ENCODE measurements at regions not wholly inside any gene's neighbourhood (a gene's known extent, or its start where the extent isn't known, plus 50 kb on each side); places are given as distances from the start of the nearest gene placed in this dataset.

DNA sequence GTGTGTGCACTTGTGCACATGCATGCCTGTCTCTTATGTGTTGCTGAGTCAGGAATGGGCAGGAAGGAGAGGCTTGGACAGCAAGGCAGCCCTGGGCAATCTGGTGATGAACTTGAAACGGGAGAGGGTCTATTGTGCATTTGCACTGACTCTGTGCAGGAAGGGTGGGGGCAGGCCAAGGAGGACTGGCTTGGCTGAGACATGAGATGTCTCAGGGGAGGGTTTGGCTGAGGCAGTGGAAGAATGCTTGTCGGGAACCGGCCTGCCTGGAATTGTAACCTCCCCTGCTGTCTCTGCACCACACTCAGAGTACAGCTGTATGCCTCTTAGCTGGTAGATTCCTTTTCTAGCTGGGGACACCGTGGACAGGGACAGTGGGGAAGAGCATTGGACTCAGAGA lies 176.1 kb upstream of the TNP1 start:
- DNase-seq (ENCODE audit: low read depth) = no peak
- no peaks in the 10 kb centered on the region for H3K36me3 ChIP-seq (ENCODE audit: control insufficient read depth, insufficient read depth, low read length)
- TF ChIP-seq, protein P1, sequence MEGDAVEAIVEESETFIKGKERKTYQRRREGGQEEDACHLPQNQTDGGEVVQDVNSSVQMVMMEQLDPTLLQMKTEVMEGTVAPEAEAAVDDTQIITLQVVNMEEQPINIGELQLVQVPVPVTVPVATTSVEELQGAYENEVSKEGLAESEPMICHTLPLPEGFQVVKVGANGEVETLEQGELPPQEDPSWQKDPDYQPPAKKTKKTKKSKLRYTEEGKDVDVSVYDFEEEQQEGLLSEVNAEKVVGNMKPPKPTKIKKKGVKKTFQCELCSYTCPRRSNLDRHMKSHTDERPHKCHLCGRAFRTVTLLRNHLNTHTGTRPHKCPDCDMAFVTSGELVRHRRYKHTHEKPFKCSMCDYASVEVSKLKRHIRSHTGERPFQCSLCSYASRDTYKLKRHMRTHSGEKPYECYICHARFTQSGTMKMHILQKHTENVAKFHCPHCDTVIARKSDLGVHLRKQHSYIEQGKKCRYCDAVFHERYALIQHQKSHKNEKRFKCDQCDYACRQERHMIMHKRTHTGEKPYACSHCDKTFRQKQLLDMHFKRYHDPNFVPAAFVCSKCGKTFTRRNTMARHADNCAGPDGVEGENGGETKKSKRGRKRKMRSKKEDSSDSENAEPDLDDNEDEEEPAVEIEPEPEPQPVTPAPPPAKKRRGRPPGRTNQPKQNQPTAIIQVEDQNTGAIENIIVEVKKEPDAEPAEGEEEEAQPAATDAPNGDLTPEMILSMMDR (IDR thresholded peaks at IDR 0.05; ENCODE audit: insufficient read depth, low read depth, low read length) = no peak
- peaks cover 7% of the 10 kb centered on the region for H3K27me3 ChIP-seq (ENCODE audit: control insufficient read depth, insufficient read depth, low read length)
- CTCF ChIA-PET = interaction anchor here (1.1 kb wide), 1 partner anchor 61 kb away, joined by 4 read pairs; no protein-coding TSS in a partner anchor
- POLR2A ChIA-PET = no interaction called here
- no peak overlapping the region for H3K4me3 ChIP-seq (ENCODE audit: low read depth, low read length)

DNA sequence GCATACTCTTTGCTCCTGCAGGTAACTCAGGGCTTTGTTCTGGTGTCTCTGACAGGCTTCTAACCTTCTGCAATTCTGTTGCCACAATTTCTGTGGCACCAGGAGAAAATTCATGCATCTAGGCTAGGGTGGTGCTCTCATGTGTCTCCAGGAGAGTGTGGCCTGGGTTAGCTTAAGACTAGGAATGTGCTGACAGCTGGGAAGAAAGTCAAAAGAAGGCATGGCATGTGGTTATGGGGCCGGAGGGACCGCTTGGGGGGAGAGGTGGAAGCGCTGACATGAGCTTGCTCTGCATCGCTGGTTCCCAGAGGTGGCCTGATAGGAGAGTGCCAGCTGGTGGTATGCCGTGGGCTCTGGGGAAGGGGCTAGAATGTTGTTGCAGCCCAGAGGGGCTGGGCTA lies 173.3 kb upstream of the TNP1 start:
- POLR2A ChIA-PET = no interaction called here

DNA sequence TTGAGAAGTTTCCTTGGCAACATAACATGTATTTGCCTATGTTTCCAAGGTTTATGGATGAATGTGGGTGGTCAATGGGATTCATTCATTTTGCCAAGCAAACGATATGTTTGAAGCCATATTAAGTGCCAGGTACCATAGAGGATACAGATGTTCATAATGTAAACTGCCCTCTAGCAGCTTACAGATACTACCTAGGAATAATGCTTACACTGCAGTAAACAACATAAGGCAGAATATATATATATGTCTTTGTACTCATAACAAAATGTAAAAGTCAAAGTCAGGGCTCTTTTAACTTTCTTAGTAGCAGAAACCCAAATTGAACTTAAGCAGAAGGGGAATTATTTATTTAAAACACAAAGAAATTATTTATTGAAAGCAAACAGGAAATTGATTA lies 171.6 kb upstream of the TNP1 start:
- H3K27me3 ChIP-seq (ENCODE audit: control insufficient read depth, insufficient read depth, low read length) = peaks cover 14% of the 10 kb centered on the region
- TF ChIP-seq, protein P1 (IDR thresholded peaks at IDR 0.05; ENCODE audit: insufficient read depth, low read depth, low read length) = no peak
- H3K36me3 ChIP-seq (ENCODE audit: control insufficient read depth, insufficient read depth, low read length) = no peaks in the 10 kb centered on the region
- H3K4me3 ChIP-seq (ENCODE audit: low read depth, low read length) = no peak overlapping the region
- ChIA-PET CTCF (no interaction called here), POLR2A (no interaction called here)
- no peak for DNase-seq (ENCODE audit: low read depth)

More for the DNA sequence above, 173.3 kb upstream of the TNP1 start:
- no peaks in the 10 kb centered on the region for H3K36me3 ChIP-seq (ENCODE audit: control insufficient read depth, insufficient read depth, low read length)
- CTCF ChIA-PET = interaction anchor here (1.0 kb wide), 1 partner anchor 16 kb away, joined by 3 read pairs; no protein-coding TSS in a partner anchor
- peaks cover 14% of the 10 kb centered on the region for H3K27me3 ChIP-seq (ENCODE audit: control insufficient read depth, insufficient read depth, low read length)
- TF ChIP-seq, protein P1 (IDR thresholded peaks at IDR 0.05; ENCODE audit: insufficient read depth, low read depth, low read length) = no peak
- no peak overlapping the region for H3K4me3 ChIP-seq (ENCODE audit: low read depth, low read length)
- no peak for DNase-seq (ENCODE audit: low read depth)

DNA sequence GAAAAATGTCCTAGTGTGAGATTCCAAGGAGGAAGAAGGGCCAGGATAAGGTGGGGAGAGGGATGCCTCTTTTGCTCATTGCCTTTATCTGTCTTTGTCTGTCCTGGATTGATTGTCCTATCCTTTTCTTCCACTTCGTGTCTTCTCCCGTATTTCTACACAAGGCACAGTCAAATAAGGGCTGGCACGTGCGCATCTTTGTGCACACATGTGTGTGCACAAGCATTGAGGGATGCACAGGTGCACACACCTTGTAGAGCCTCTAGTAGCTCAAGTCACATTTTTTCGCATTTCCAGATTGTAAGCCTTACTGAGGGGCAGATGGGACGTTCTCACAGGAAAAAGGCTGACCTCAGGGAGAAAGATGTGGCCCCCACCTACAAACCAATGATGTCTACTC lies 170.2 kb upstream of the TNP1 start:
- Histone ChIP-seq H3K36me3 (ENCODE audit: control insufficient read depth, insufficient read depth, low read length) (no peaks in the 10 kb centered on the region), H3K4me3 (ENCODE audit: low read depth, low read length) (no peak overlapping the region), H3K27me3 (ENCODE audit: control insufficient read depth, insufficient read depth, low read length) (peaks cover 11% of the 10 kb centered on the region)
- ChIA-PET CTCF (interaction anchor here (1.2 kb wide), 1 partner anchor 683 kb away, joined by 3 read pairs; no protein-coding TSS in a partner anchor), POLR2A (interaction anchor here (0.5 kb wide), 1 partner anchor 335 kb away, joined by 3 read pairs; the partner anchor contains the start of gene IGFBP5)
- DNase-seq (ENCODE audit: low read depth) = no peak
- TF ChIP-seq, protein P1 (IDR thresholded peaks at IDR 0.05; ENCODE audit: insufficient read depth, low read depth, low read length) = no peak

DNA sequence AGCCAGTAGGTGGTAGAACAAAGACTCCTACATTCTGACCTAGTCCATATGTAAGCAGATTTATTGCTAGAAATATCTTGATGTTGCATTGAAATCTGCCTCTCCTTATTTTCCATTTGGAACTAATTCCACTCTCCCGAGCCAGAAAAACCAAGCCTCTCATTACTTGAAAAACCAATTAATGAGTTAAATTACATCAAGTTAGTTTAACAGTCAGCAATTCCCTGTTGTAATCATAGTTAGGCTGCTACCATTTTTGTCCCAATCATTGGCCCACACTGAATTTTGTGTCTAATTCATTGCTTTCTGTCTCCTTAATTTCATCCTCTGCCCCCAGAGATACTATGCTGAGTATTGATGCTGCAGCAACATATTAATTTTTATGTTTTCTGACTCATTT lies 168.3 kb upstream of the TNP1 start:
- DNase-seq (ENCODE audit: low read depth) = no peak
- no peaks in the 10 kb centered on the region for H3K36me3 ChIP-seq (ENCODE audit: control insufficient read depth, insufficient read depth, low read length)
- no peak overlapping the region for H3K4me3 ChIP-seq (ENCODE audit: low read depth, low read length)
- H3K27me3 ChIP-seq (ENCODE audit: control insufficient read depth, insufficient read depth, low read length) = peaks cover 7% of the 10 kb centered on the region
- POLR2A ChIA-PET = no interaction called here
- TF ChIP-seq, protein P1 (IDR thresholded peaks at IDR 0.05; ENCODE audit: insufficient read depth, low read depth, low read length) = no peak
- CTCF ChIA-PET = no interaction called here

All from BJ (cell line).